GM21515 (cell line): ENCODE measurements at regions not wholly inside any gene's neighbourhood (a gene's known extent, or its start where the extent isn't known, plus 50 kb on each side); places are given as distances from the start of the nearest gene placed in this dataset.

Experiments
- ATAC-seq: cut with Tn5 transposase; IDR thresholded peaks from one replicate; pipeline ENCODE4 v1.9.1; 2021; ENCODE audit not compliant: unreplicated experiment

DNA sequence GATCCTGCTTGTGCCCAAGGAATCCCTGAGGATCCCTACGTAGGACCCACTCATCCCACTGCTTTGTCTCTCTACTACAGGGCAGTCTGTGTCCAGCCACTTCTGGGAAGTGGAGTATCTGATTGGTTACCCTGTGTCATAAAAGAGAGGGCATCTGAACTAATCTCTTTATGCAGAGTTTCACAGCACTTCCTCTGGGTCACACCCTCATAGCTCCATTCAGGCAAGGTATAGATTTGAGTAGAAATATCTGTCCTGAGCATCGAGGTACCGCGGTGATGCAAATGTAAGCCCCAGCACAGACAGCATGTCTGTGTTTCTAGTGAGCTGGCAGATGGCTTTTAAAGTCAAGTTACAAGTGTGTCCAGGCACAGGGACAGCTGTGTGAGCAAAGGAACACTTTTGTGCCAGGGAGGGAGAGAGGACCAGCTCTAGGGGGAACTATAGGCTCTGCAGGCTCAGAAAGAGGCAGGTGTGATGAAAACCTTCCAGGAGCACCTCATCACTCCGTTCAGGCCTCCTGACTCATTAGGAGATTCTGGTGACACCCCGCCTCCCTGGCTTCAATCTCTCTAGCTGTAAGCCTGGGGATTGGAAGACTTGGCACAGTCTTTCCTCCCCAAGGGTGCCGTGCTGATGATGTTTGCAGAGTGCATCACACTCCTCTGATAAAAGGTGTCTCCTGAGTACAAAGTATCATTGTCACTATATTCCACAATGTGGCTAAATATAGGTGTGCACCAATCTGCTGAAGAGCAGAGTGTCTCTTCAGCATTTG lies 84.3 kb upstream of the UBL3 start:
- no peak for ATAC-seq

DNA sequence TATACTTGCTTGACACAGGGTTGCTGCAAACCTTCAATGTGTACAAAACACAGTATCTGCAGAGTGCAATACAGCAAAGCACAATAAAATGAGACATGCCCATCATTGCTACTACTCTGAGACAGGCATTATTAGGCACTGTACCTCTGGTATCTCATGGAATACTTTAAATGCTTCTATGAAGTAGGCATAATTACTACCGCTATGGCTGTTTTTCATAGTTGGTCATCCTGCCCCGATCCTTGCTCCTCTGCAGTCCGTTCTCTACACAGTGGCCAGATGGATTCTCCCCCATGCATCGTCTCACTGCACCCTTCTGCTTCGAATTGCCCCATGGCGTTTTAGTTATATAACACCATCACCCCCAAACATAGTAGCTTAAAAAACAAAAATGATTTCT lies 83.0 kb upstream of the UBL3 start:
- ATAC-seq: no peak

DNA sequence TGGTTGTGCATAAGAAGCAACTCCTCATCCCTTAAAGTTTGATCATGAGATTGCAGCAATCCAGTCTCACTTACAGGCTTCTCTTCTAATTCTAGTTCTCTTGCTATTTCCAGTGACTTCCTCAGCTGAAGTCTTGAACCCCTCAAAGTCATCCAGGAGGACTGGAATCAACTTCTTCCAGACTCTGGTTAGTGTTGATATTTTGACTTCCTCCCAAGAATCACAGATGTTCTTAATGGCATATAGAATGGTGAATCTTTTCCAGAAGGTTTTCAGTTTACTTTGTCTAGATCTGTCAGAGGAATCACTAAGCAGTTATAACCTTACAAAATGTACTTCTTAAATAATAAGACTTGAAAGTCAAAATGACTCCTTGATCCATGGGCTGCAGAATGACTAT lies 81.3 kb upstream of the UBL3 start:
- ATAC-seq: no peak

DNA sequence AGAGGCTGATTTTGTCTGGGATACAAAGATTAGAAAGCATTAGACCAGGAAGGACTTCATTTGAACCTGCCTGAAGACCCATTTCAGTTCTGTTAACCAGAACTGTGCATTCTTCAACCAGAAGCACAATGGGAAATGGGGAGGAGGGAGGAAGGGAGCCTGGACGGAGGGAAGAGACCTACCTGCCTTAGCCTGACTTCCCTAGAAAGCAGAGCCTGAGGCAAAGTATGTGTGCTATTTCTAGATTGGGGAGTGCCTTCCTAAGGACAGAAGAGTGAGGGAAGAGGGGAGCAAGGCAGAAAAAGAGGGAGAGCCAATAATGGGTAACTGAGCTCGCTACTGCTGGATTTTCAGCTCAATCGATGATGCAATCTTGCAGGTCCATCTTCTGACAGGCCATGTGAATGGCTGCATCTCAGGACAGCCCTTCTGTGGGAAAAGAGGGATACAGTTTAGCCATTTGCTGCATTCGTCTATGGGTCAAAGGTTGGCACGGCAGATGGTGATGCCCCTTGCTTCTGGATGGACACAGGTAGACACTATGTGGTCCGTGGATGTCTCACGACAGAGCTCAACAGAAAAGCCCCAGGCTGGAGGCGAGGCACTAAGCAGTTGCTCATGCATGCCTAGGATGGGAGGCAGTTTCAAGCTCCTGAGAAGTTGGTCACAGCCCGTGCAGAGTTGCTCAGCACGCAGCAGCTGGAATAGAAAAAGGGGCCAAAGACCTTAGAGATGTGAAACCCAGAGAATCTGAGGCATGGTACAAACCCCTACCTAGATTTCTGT lies 78.8 kb upstream of the UBL3 start:
- ATAC-seq: no peak

DNA sequence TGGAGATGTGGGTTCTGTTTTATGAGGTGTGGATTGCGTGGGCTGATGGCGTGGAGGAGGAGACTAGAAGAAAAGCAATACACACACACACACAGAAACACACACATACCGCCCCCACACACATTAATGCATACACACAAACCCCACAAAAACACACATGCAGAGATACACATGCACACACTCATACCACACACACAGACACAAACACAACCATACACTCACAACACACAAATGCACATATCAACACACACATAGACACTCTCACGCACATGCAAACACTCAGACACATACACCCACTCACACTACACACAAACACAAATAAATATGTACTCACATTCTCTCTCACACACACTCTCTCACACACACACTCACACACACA lies 75.7 kb upstream of the UBL3 start:
- no peak for ATAC-seq

DNA sequence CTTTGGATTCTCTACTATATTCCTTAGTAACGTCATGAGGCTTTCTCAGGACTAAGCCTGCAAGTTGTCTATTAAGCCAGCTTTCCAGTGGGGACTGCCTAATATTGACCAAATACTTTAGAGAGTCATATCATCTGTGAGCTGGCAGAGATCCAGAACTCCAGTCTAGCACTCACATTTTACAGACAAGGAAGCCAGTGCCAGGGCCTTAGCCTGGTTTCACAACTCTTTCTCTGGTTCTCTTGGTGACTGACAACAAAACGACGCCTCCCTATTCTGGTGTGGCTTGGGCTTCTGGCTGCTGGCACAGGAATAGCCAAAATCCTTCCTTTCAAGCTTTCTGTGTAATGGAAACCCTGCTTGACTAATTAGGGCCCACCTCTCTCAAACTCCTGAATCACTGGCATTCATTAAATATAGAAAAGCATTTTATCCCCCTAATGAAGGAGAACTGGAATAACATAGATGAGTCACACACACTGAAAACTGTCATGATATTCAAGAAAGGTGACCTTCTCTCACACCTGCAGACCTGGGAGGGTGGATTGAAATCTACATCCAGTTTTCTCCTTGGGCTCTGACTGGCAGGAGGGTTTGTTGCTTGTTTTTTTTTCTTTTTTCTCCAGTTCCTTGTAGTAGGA lies 75.2 kb upstream of the UBL3 start:
- ATAC-seq: no peak

DNA sequence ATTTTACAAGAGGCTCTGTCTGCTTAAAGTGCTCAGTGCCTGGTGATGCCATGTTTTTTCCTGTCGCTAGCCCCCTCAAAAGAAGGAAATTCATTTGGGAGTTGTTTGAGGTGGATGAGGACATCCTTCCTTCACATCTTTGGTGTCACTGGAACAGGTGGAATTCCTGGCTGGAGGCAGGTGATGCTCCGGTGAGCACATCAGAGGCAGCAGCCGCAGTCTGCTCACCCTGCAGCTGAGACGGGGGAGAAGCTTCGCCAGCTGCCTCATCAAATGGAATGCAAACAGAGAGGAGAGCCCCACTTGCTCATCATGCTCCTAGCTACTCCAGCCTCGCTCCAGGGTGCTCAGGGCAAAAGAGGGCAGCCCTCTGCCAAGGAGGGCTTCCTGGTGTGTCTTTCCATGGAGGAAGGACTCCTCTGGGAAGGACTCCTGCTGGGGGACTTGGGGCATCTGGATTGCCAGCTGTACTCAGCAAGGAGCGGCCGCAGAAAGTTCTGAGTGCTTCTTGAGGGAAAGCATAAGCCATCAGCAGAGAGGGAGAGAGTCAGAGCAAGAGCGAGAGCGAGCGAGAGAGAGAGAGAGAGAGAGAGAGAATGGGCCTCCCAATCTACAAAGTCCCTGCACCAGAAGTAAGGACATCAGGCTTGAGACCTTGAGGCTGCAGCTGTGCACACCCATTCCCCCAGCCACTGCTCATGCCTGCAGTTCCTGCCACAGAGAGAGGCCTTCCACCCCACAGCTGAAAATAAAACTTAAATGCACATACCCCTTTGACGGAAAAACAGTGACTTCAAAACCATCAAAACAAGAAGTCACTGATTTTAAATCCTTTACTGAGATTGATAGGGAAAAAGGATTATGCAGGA lies 74.3 kb upstream of the UBL3 start:
- no peak for ATAC-seq

DNA sequence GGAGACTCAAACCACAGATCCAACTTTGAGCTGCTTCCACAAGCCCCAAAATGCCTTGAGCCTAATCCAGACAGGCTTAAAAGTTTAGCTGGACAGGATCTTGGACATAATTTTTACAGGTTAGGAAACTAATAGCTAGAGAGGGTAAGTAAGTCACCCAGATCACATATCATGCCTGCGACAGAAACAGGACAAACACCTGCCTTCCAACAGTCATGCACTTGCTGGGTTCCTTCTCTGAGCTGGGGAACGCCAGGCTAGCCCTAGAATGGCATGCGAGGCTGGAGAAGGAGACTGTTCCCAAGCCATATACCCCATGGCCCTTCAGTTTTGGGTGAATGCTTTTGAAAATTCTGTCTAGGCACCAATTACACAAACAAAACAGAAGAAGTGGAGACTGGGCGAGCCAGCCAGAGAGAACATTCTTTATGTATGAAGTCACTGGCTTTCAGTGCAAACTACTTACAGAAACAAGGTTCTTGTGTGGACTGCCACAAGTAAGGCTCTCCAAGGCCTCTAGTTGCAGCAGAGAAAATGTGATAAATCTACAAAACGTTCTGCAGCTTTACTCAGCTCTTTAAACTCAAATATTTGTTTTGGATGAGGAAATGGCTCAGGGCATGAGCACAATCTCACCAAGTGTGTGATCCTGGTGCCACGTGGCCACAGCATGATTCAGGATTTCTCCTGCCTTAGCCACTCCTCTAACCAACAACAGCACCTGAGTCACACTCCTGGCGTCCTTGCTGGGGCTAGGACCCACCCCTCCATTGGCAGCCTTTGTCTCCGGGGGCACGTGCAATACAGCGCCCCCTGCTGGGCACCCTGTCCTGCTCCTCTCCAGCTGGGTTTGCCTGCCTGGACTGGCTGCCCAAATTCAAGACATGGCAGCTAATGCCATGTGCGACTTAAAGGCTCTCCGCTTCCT lies 73.4 kb upstream of the UBL3 start:
- ATAC-seq: no peak

DNA sequence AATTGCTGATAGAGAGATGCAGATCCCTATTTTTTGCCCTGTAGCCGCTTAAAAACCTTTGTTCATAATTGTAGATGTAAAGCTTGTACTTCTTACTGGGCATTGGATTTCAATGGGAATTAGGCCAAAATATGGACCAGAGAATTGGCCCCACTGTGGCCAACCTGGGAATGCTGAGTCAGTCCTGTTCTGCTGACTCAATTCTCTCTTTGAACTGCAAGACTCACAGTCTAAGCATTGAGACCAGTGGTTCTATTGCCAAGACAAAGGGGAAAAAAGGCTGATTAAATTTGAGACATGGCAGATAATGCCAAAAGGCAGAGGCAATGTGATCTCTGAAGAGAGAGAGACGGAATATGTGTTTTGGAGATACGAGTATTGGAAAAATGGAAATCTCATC lies 72.5 kb upstream of the UBL3 start:
- no peak for ATAC-seq

DNA sequence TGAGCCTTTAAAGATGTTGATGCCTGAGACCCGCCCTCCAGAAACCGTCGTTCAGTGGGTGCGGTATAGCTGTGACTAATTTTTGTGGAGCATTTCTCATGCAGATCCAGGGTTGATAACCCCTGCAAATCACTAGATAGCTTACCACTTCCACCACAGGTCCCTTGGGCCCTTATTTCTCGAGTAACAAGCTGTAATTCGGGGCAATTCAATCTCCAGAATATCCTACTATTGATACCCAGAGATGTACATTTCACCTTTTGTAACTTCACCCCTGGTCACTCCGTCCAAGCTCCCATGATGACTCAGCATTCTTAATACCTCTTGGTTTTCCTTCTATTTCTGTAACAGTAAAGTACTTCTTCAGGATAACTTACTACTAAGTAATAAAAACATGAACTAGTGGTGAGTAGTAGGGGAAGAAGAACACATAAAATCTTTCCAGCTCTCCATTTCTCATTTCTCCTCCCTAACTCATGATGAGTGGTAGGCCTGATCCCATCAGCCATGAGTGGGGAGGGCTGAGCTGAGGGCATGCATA lies 71.9 kb upstream of the UBL3 start:
- no peak for ATAC-seq

DNA sequence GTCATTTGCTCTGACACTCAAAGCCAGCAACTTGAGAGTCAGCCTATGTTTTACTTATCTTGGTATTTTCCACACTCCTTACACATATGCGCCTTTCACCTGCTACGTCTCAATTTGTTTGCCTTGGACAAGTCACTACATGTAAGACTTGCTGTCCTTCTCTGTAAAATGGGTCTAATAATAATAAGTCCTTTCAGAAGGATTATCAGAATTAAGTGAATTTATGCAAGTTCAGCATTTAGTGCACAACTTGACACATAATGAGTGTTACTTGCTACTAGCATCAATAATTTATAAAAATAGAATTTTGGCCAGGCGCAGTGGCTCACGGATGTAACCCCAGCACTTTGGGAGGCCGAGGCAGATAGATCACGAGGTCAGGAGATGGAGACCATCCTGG lies 71.1 kb upstream of the UBL3 start:
- ATAC-seq: no peak

DNA sequence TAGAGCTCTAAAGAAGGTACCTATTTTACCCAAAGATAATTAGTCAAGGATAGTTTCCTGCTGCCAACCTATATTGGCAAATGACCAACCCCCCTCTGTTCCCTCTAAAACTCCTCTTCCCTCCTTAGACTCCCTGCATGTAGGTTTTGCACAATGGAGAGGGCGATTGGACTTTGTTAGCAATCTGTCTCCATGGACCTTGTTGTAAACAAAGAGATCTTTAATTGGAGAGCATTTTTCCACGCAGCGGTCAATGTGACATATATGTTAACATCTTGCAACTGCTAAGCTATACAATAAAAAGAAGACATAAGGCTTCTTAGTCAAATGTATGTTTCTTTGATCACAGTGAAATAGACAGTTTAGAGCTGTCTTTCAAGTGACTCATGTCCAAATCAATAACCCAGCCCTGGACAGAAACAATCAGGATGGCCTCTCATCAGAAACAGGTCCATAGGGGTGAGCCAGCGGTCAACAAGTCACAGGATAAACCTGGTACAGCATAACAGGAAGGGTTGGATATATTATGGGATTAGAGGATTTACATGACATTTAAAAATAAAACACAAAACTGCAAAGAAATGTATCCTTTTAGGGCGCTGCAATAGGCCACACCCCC lies 69.7 kb upstream of the UBL3 start:
- no peak for ATAC-seq

DNA sequence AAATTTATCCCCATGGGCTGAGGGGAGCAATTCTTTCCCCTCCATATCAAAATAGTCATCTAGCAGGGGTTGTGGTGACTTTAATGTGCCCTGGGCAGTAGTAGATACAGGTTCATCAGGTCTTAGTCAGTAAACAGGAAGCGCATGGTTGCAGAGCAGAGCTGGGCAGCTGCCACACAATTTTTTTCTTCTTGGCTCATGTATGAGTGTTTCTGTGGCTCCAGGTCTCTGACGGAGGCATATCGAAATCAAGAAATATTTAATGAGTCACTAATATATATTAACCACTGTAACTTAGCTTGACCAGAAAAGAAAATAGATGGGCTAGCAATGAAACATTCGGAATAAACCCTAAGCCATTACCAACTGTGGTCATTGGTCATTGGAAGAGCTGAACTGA lies 68.4 kb upstream of the UBL3 start:
- ATAC-seq: no peak

DNA sequence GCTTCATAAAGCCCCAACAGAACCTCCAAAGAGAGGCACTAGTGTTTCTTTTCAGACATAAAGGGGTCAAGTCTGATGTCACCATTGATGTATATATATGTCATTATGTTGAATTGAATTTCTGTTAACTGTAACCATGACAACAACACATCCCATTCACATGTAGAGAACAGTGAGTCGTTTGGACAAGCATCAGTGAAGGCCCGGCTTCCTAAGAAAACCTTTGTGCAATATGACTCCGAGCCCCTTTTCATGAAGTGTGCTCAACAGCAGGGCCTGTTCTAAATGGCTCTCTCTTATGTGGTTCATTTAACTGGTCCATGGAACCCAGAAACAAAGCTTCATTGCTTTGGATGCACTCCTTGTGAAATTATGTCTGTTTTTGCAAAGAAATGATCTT lies 67.2 kb upstream of the UBL3 start:
- ATAC-seq: no peak

DNA sequence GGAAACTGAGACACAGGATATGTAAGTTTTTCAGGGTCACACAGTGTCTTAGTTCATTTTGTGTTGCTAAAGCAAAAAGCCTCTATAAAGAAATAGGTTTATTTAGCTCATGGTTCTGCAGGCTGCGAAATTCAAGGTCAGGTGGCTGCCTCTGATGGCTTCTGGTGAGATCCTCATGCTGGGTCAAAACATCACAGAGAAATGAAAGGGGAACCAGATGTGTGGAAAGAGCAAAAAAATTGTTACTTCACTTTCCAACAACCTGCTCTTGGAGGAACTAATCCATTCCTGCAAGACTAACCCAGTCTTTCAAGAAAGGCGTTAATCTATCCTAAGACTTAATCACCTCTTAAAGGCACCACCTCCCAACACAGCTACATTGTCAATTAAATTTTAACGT lies 64.2 kb upstream of the UBL3 start:
- ATAC-seq: no peak

DNA sequence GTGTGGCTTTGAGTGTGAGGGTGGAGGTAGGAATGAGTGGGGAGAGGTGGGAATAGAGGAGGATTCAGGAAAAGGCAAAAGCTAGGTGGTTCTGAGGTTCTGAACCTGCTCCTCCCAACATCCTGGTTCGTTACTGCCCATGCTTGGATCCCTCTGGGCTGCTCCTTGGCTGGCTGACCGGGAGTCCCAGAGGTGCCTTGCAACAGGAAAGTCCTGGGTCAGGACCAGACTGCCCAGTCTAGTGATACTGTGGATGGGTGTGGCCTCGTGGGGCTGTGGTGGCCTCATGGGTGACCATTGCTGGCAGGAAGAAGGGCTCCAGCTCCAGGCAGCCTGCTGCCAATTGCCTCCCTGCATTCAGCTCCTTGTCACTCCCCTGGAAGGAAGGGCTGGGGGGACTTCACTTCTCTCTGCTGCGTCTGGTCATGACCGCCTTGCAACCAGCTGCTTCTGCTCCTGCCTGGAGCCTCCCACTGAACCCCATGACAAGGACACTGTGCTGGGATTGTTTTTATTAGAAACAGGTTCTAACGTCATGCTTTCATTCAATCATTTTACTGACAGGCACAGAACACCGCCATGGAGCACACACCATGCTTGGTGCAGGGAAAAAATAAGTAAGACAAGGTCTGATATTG lies 61.5 kb upstream of the UBL3 start:
- no peak for ATAC-seq

DNA sequence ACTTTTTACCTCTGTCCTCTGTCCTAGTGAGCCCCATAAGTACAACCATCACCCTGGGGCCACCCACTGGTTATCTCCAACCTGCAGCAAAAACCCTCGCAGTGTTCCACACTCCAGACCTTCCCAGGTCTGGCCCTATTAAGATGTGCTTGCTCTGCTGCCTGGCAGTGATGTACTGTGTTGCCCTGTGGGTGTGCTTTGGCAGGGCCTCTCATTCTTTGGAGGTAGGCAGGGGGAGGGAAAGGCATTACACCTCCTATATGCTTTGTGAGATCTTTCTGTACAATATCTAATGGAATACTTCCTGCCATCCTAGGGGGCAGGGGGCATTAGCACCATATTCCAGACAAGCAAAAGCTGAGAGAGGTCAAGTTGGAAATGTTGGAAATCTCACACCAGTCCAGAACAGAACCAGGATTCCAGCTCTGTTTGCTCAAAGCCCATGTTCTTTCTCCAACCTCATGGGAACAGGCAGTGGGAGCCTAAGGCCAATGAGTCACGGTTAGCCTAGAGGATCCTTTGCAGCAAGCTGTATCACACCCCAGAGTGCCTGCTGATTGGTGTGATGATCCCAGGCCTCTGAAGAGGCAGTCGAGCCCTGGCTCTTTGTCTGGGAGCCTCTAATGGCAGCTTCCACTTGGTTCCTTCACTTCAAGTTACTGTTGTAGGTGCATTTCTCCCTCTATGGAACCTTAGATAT lies 59.7 kb upstream of the UBL3 start:
- no peak for ATAC-seq

DNA sequence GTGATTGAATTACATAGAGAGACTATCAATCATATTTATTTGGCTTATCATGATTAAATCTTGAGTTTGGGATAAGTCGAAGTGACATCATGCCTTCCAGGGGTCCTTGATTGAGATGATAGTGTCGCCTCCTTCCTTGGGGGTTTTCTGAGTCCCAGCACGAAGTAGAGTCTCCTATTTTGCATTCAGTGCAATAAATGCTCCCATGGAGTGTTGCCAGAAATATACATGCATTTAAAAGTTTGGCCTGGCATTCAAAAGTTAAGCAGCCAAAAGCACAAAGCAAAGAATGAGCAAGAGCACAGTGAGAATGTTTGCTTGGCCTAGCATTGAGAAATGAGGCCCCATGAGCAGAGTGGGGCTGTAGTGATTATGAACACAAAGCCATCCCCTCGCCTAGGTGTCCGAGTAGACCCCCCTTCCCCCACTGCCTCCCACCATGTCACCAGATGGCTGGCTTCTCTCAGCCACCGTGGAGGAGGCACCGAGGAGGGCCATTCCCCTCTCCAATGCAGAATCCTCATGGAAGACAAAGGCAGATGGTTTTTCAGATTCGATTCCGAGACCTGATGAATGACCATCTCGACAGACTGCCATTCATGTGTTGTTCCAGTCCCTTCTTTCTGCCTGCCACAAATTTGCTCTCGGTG lies 58.8 kb upstream of the UBL3 start:
- no peak for ATAC-seq
